ENCODE measurements at regions not wholly inside any gene's neighbourhood (a gene's known extent, or its start where the extent isn't known, plus 50 kb on each side); places are given as distances from the start of the nearest gene placed in this dataset.

DNA sequence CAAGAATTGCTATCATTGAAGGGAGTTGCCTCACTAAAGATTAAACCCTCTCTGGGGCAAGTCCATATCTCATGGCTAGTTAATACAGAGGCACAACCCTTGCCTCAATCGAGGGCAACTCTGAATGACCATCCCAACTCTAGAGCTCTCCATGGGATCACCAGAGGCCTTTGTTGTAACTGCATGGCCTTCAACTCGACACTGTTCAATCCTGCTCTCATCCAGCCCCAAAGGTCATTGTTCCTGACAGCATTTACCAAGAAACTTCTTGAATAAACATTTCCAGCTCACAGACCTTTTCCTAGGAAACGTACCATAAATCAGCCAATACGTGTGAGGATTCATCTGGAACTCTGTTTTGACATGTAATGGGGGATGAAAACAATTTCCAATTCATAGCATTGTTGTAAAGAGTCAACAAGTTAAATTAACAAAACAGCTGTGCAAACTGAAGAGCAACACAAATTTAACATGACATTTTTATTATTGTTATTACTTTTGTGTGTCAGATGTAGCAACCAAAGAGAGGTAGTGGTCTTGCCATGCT is 452.7 kb downstream of the SUCLA2 start:
- no peak overlapping the region for H3K27ac ChIP-seq
- no peaks in the 10 kb centered on the region for H3K27me3 ChIP-seq
- DNase-seq, result no peak
- WGBS, 2 donors, result 28 to 58% methylated on average over 4 of the region's 4 CpGs
- H3K4me1 ChIP-seq, result peaks cover 0 to 34% (median 18%) of the 10 kb centered on the region in 4 donors
- intact Hi-C loops (cut with DNase I), result no loop called here
- no peak overlapping the region for H3K4me3 ChIP-seq
- TF ChIP-seq POLR2AphosphoS5 (IDR thresholded peaks at IDR 0.05) (no peak), POLR2A (IDR thresholded peaks at IDR 0.05) (no peak), EP300 (IDR thresholded peaks at IDR 0.05) (no peak)
- TF ChIP-seq, protein P1, sequence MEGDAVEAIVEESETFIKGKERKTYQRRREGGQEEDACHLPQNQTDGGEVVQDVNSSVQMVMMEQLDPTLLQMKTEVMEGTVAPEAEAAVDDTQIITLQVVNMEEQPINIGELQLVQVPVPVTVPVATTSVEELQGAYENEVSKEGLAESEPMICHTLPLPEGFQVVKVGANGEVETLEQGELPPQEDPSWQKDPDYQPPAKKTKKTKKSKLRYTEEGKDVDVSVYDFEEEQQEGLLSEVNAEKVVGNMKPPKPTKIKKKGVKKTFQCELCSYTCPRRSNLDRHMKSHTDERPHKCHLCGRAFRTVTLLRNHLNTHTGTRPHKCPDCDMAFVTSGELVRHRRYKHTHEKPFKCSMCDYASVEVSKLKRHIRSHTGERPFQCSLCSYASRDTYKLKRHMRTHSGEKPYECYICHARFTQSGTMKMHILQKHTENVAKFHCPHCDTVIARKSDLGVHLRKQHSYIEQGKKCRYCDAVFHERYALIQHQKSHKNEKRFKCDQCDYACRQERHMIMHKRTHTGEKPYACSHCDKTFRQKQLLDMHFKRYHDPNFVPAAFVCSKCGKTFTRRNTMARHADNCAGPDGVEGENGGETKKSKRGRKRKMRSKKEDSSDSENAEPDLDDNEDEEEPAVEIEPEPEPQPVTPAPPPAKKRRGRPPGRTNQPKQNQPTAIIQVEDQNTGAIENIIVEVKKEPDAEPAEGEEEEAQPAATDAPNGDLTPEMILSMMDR (IDR thresholded peaks at IDR 0.05), result no peak
- H3K9me3 ChIP-seq, result peaks cover 0 to 2% (median 0%) of the 10 kb centered on the region in 4 donors
- H3K36me3 ChIP-seq, result no peaks in the 10 kb centered on the region

DNA sequence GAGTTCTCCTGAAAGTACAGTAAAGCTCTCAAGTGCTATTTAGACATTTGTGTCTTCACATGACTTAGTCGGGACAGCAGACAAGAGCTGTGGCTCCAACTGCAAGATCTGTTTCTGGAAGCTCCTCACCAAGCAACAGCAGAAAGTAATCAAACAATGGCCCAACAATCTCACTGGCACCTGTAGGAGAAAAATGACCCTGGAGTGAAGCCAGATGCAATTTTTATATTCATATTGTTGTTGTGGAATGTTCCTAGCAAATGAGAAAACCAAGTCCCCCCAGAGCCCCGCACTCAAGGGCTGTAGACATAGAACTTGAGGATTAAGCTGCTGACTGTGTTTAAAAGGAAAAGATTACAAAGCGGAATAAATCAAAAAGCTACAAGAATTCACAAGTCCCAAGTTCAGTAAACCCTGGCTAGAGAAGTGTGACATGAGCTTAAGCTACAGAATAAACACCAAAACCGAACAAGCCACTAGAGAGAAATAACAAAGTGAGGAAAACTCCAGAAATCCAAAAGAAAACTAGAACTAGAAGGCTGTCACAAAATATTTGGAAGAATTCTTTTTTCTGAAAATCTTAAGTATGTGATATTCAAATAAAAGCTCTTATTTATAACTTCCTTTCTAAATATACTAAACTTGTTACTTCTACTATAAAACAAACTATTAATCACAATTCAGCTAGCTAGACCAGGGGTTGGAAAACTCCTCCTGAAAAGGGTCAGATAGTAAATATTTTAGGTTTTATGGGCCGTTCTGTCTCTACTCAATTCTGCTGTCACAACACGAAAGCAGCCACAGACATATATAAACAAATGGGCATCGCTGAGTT is 454.5 kb downstream of the SUCLA2 start:
- no peak overlapping the region for H3K4me3 ChIP-seq
- peak in 2 of 4 donors; percentile 12 to 38 for TF ChIP-seq POLR2AphosphoS5 (IDR thresholded peaks at IDR 0.05)
- TF ChIP-seq POLR2A (IDR thresholded peaks at IDR 0.05), result no peak
- TF ChIP-seq EP300 (IDR thresholded peaks at IDR 0.05), result no peak
- H3K9me3 ChIP-seq, result peaks cover 0 to 2% (median 0%) of the 10 kb centered on the region in 4 donors
- H3K27me3 ChIP-seq, result no peaks in the 10 kb centered on the region
- peaks cover 0 to 34% (median 18%) of the 10 kb centered on the region in 4 donors for H3K4me1 ChIP-seq
- H3K36me3 ChIP-seq, result no peaks in the 10 kb centered on the region
- DNase-seq, result no peak
- WGBS, 2 donors, result 57 to 58% methylated on average over 7 of the region's 7 CpGs
- intact Hi-C loops (cut with DNase I), result no loop called here
- H3K27ac ChIP-seq, result peak overlapping the region in 1 of 4 donors; percentile 15

DNA sequence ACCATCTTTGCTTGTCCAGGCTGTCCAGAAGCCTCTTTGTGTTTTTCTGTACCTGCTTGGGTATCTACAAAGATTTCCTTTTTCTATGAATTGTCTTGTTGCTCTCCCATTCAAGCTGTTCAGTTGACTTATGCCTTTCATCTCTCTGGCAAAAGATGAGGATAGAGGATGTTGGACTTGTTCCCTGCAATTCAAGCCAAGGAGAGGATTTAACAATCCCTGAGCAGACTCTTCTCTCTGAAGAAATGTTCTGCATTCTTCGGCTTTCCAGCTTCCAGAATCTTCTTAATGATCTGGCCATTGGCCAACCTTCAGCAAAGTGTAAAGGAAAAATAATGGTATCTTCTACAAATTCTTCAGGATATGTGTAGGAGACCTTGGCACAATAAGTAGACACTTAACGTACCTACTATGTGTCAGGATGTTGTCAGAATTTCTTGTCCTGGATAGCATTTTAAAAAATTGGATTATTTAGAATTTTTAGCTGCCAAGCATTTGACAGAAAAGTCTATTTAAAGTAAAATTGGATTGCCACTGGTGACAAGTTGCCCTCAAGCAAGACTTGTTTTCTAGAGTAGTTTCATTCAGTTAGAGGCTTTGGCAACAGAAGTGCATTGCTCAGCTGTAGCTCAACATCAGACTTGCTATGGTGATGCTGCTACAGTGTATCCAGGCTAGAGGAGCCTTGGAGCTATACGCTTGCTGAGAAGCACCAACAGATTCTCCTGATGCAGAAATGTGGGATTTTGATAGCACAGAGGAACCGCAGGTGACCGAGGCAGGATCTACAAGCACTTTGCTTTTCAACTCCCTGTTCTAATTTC is 455.7 kb downstream of the SUCLA2 start:
- TF ChIP-seq EP300 (IDR thresholded peaks at IDR 0.05) (no peak), POLR2AphosphoS5 (IDR thresholded peaks at IDR 0.05) (no peak), POLR2A (IDR thresholded peaks at IDR 0.05) (no peak)
- TF ChIP-seq, protein P1 (IDR thresholded peaks at IDR 0.05), result no peak
- peaks cover 0 to 34% (median 18%) of the 10 kb centered on the region in 4 donors for H3K4me1 ChIP-seq
- H3K27ac ChIP-seq, result no peak overlapping the region
- intact Hi-C loops (cut with DNase I), result no loop called here
- DNase-seq, result no peak
- H3K27me3 ChIP-seq, result no peaks in the 10 kb centered on the region
- H3K9me3 ChIP-seq, result peaks cover 0 to 2% (median 0%) of the 10 kb centered on the region in 4 donors
- H3K4me3 ChIP-seq, result no peak overlapping the region
- WGBS, 2 donors, result 48 to 56% methylated on average over 5 of the region's 5 CpGs
- H3K36me3 ChIP-seq, result no peaks in the 10 kb centered on the region

DNA sequence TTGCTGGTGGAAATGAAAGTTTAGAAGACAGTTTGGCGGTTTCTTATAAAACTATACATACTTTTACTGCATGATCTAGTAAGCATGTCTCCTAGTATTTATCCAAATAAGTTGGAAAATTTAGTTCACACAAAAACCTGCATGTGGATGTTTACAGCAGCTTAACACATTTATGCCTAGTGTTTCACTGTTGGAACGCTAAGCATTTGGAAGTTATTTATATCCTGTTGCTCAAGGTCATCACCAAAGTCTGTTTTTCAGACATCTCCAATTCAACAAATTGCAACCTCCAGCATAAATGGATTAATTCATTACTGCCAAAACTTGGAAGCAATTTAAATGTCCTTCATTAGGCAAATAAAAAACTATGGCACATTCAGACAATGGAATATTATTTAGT is 461.8 kb downstream of the SUCLA2 start:
- 83 to 84% methylated on average over 2 of the region's 2 CpGs for WGBS, 2 donors
- H3K4me3 ChIP-seq, result no peak overlapping the region
- H3K36me3 ChIP-seq, result no peaks in the 10 kb centered on the region
- intact Hi-C loops (cut with DNase I), result no loop called here
- H3K27ac ChIP-seq, result no peak overlapping the region
- no peaks in the 10 kb centered on the region for H3K4me1 ChIP-seq
- H3K9me3 ChIP-seq, result no peaks in the 10 kb centered on the region
- no peak for DNase-seq
- TF ChIP-seq POLR2AphosphoS5 (IDR thresholded peaks at IDR 0.05), result no peak
- TF ChIP-seq, protein P1 (IDR thresholded peaks at IDR 0.05), result no peak
- no peaks in the 10 kb centered on the region for H3K27me3 ChIP-seq

DNA sequence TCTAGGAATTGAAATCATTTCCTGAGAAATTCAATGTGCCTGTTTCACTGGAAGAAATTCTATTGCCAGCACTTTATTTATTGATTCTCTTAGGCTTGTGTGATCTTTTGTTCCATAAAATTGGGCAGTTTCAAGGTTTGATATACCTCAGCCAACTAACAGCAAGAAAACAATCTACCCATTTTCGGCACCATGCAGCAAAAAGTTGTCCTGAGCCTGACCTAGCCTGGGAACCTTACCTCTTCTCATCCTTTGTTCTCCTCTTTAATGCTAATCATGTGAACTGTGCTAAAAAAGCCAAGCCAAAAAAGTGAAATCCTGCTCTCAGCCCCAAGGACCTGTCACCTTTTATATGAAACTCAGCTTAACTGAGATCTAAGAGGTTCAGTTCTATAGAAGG is 477.3 kb downstream of the SUCLA2 start:
- Histone ChIP-seq H3K4me1 (no peaks in the 10 kb centered on the region), H3K36me3 (no peaks in the 10 kb centered on the region), H3K27ac (no peak overlapping the region), H3K9me3 (no peaks in the 10 kb centered on the region), H3K4me3 (no peak overlapping the region), H3K27me3 (no peaks in the 10 kb centered on the region)
- WGBS, 2 donors, result 77 to 87% methylated on average over 1 of the region's 1 CpG
- intact Hi-C loops (cut with DNase I), result no loop called here
- no peak for TF ChIP-seq EP300 (IDR thresholded peaks at IDR 0.05)
- TF ChIP-seq, protein P1 (IDR thresholded peaks at IDR 0.05), result no peak
- TF ChIP-seq POLR2A (IDR thresholded peaks at IDR 0.05), result no peak
- no peak for TF ChIP-seq POLR2AphosphoS5 (IDR thresholded peaks at IDR 0.05)
- DNase-seq, result no peak

Data from sigmoid colon (tissue), 6 donors.